HepG2 (cell line): ENCODE measurements at regions not wholly inside any gene's neighbourhood (a gene's known extent, or its start where the extent isn't known, plus 50 kb on each side); places are given as distances from the start of the nearest gene placed in this dataset.

Experiments used
- ATAC-seq: fragments of 200-7000 bp; cut with Tn5 transposase; 3 replicates; pipeline ENCODE4 v1.9.1; 2020; ENCODE audit warnings: mild to moderate bottlenecking, moderate library complexity
- BruUV-seq: library from RNA; stranded (reverse); fragments of 400-500 nt; replicated peaks from 2 replicates; lab custom pipeline; 2021; lab: Mats Ljungman, UMichigan
- CTCF ChIA-PET: fragments of 300-600 bp; formaldehyde crosslinking; extraction: SDS; loops from one replicate; lab custom pipeline; 2021; ENCODE audit warnings: low total read pairs, inconsistent platforms, low intra/inter-chr PET ratio; lab: Yijun Ruan, JAX
- POLR2A ChIA-PET: fragments of 350-600 bp; sonication (Branson Sonifier 250); formaldehyde crosslinking; loops from one replicate; lab custom pipeline; 2020; ENCODE audit warnings: antibody characterized with exemption, inconsistent platforms; lab: Yijun Ruan, JAX
- DNase-seq: peaks from one replicate; pipeline ENCODE4 v3.0.0-alpha.2; 2015; ENCODE audit warnings: low spot score
- FAIRE-seq: peaks from 3 replicates; lab custom pipeline; 2011; peaks lifted over from hg19 to GRCh38; lab: Jason Lieb, UNC
- H2AFZ ChIP-seq: one replicate; pipeline ENCODE4 v1.6.1; 2011; ENCODE audit warnings: low read length, inconsistent platforms
- H3K27ac ChIP-seq: fragments of 300-600 bp; 3 replicates; pipeline ENCODE4 v1.8.0; 2011; ENCODE audit warnings: mixed run types, mild to moderate bottlenecking, mixed read lengths, low read length, inconsistent platforms; ENCODE audit not compliant: insufficient read depth; ENCODE audit errors: extremely low read length
- H3K27me3 ChIP-seq, 2 experiments: fragments of 200-600 bp in 1 of 2; 2 replicates in 1 of 2; 3 replicates in 1 of 2; pipeline versions ENCODE4 v1.6.0 to v1.8.0; 2011; ENCODE audit warnings: low read length in 2 of 2, mild to moderate bottlenecking in 2 of 2, moderate library complexity in 2 of 2, inconsistent platforms in 1 of 2; ENCODE audit not compliant: insufficient read depth in 2 of 2, control insufficient read depth in 1 of 2
- H3K36me3 ChIP-seq, 2 experiments: fragments of 200-600 bp in 1 of 2; replicated peaks in 1 of 2; 2 replicates in 1 of 2; 3 replicates in 1 of 2; pipeline versions ENCODE4 v1.5.1 to v1.8.0; 2011; ENCODE audit warnings: low read length in 2 of 2, inconsistent platforms in 1 of 2; ENCODE audit not compliant: insufficient read depth in 2 of 2, control insufficient read depth in 1 of 2
- H3K4me1 ChIP-seq: 2 replicates; pipeline ENCODE4 v1.5.1; 2012; ENCODE audit warnings: low read length, inconsistent platforms; ENCODE audit not compliant: insufficient read depth
- H3K4me2 ChIP-seq: 2 replicates; pipeline ENCODE4 v1.6.0; 2011; ENCODE audit warnings: low read depth, low read length, inconsistent platforms
- H3K4me3 ChIP-seq, 3 experiments: fragments of 200-600 bp in 1 of 3; sonication (generic), shearing (Covaris generic) in 1 of 3; replicated peaks in 1 of 3; 2 replicates each; pipeline ENCODE4 v1.5.1; 2011 to 2016; ENCODE audit warnings: low read length in 3 of 3, inconsistent platforms in 2 of 3, low read depth in 2 of 3, mild to moderate bottlenecking in 2 of 3, control low read depth in 1 of 3, mixed read lengths in 1 of 3; ENCODE audit not compliant: insufficient read depth in 1 of 3
- H3K79me2 ChIP-seq: one replicate; pipeline ENCODE4 v1.6.1; 2011; ENCODE audit warnings: low read length, inconsistent platforms; ENCODE audit not compliant: insufficient read depth
- H3K9ac ChIP-seq: 2 replicates; pipeline ENCODE4 v1.6.0; 2011; ENCODE audit warnings: mild to moderate bottlenecking, low read depth, low read length, inconsistent platforms; ENCODE audit not compliant: insufficient read depth
- H3K9me3 ChIP-seq: 2 replicates; pipeline ENCODE4 v1.5.1; 2012; ENCODE audit warnings: mild to moderate bottlenecking, low read length
- H4K20me1 ChIP-seq: 2 replicates; pipeline ENCODE4 v1.6.0; 2011; ENCODE audit warnings: inconsistent platforms, mild to moderate bottlenecking, low read length, moderate library complexity; ENCODE audit not compliant: insufficient read depth
- GPBP1L1 ChIP-seq: sonication (generic); formaldehyde crosslinking; IDR thresholded peaks from 2 replicates; pipeline ENCODE4 v1.5.0; 2020; ENCODE audit warnings: mild to moderate bottlenecking, missing genetic modification reagents
- KDM5A ChIP-seq: fragments of 200-600 bp; sonication (generic); IDR thresholded peaks from 2 replicates; pipeline ENCODE4 v1.7.0; 2018; ENCODE audit warnings: antibody characterized with exemption, mild to moderate bottlenecking, low read length, borderline replicate concordance
- MIER3 ChIP-seq: IDR thresholded peaks from 2 replicates; pipeline ENCODE4 v1.6.1; 2016; ENCODE audit warnings: missing compliant biosample characterization, borderline replicate concordance
- NR0B2 ChIP-seq: sonication (generic); formaldehyde crosslinking; IDR thresholded peaks from 2 replicates; pipeline ENCODE4 v1.4.0; 2020; ENCODE audit warnings: mild to moderate bottlenecking, missing genetic modification reagents
- TOPORS ChIP-seq: sonication (generic); formaldehyde crosslinking; IDR thresholded peaks from 2 replicates; pipeline ENCODE4 v1.8.0; 2023; ENCODE audit warnings: mild to moderate bottlenecking, missing genetic modification reagents
- ZBTB4 ChIP-seq: sonication (generic); formaldehyde crosslinking; IDR thresholded peaks from 2 replicates; pipeline ENCODE4 v1.4.0; 2020; ENCODE audit warnings: missing genetic modification reagents, mild to moderate bottlenecking, borderline replicate concordance
- ZNF382 ChIP-seq: sonication (generic); formaldehyde crosslinking; IDR thresholded peaks from 2 replicates; pipeline ENCODE4 v1.5.0; 2020; ENCODE audit warnings: missing genetic modification reagents, mild to moderate bottlenecking, borderline replicate concordance
- ZNF512 ChIP-seq: sonication (generic); formaldehyde crosslinking; IDR thresholded peaks from 2 replicates; pipeline ENCODE4 v1.4.0; 2020; ENCODE audit warnings: mild to moderate bottlenecking, missing genetic modification reagents
- ZNF556 ChIP-seq: sonication (generic); formaldehyde crosslinking; IDR thresholded peaks from 2 replicates; pipeline ENCODE4 v1.4.0; 2020; ENCODE audit warnings: mild to moderate bottlenecking, missing genetic modification reagents, borderline replicate concordance
- ZNF740 ChIP-seq: sonication (generic); formaldehyde crosslinking; IDR thresholded peaks from 2 replicates; pipeline ENCODE4 v1.4.0; 2020; ENCODE audit warnings: missing genetic modification reagents
- ZNF770 ChIP-seq: sonication (generic); formaldehyde crosslinking; IDR thresholded peaks from 2 replicates; pipeline ENCODE4 v1.5.0; 2020; ENCODE audit warnings: mild to moderate bottlenecking, missing genetic modification reagents
- WGBS: methylation state at CpG from one replicate; pipeline ENCODE4 v1.1.6; 2017; ENCODE audit warnings: low lambda C conversion rate; 5-methylcytosine and 5-hydroxymethylcytosine counted together
- in situ Hi-C: cut with HindIII; loops from 2 replicates; pipeline ENCODE4 v1.10.0; 2017; ENCODE audit warnings: low pct_unique_long_range_greater_than_20kb; ENCODE audit not compliant: extremely low pct_ligation_motif_present
- intact Hi-C: fragments of 100-400 bp; cut with micrococcal nuclease; formaldehyde crosslinking; loops from one replicate; pipeline ENCODE4 v1.10.0; 2022; ENCODE audit not compliant: unreplicated experiment

- WGBS = 3% methylated on average over 4 of the region's 4 CpGs
- Histone ChIP-seq H3K9ac (no peak overlapping the region), H3K27ac (no peak overlapping the region), H3K4me3 (no peak overlapping the region), H4K20me1 (no peaks in the 10 kb centered on the region), H3K4me1 (no peaks in the 10 kb centered on the region), H2AFZ (no peak overlapping the region), H3K4me2 (no peak overlapping the region), H3K9me3 (no peaks in the 10 kb centered on the region), H3K27me3 (peaks cover 2 to 26% of the 10 kb centered on the region in 2 experiments; a peak in 1 of 5 replicates), H3K36me3 (no peaks in the 10 kb centered on the region), H3K79me2 (no peaks in the 10 kb centered on the region)
- BruUV-seq = no TSS peak
- ChIA-PET CTCF (no interaction called here), POLR2A (no interaction called here)
- no peak for DNase-seq
- in situ Hi-C loops = no loop called here
- TF ChIP-seq ZNF770 (CRISPR knock-in tag) (no peak), ZNF512 (CRISPR knock-in tag) (no peak), ZNF740 (CRISPR knock-in tag) (no peak), NR0B2 (CRISPR knock-in tag) (no peak), MIER3 (CRISPR knock-in tag) (no peak), TOPORS (CRISPR knock-in tag) (no peak), ZNF556 (CRISPR knock-in tag) (no peak), GPBP1L1 (CRISPR knock-in tag) (no peak), ZBTB4 (no peak), ZNF382 (CRISPR knock-in tag) (no peak), KDM5A (no peak)
- no peak for FAIRE-seq
- no peak for ATAC-seq
- intact Hi-C loops = no loop called here
These were observed 204.4 kb upstream of the PMEPA1 start for GRCh38 chr20:57914205-57914604.
